Lower lobe of right lung (tissue), 2 donors: ENCODE measurements at regions not wholly inside any gene's neighbourhood (a gene's known extent, or its start where the extent isn't known, plus 50 kb on each side); places are given as distances from the start of the nearest gene placed in this dataset.

Experiments used
- ATAC-seq, 2 donors: fragments of 200-7000 bp; cut with Tn5 transposase; one replicate each; pipeline ENCODE4 v1.9.1; 2020 to 2022; ENCODE audit warnings: mild to moderate bottlenecking in 2 of 2, moderate library complexity in 2 of 2
- DNase-seq: peaks from one replicate; pipeline ENCODE4 v3.0.0-alpha.2; 2020
- H3K27ac ChIP-seq: fragments of 200-600 bp; one replicate; pipeline ENCODE4 v1.8.0; 2022
- H3K27me3 ChIP-seq: fragments of 200-600 bp; one replicate; pipeline ENCODE4 v1.8.0; 2022; ENCODE audit warnings: low read depth
- H3K36me3 ChIP-seq: fragments of 200-600 bp; one replicate; pipeline ENCODE4 v1.8.0; 2022; ENCODE audit warnings: mild to moderate bottlenecking
- H3K4me1 ChIP-seq: fragments of 200-600 bp; one replicate; pipeline ENCODE4 v1.8.0; 2022
- H3K4me3 ChIP-seq: fragments of 200-600 bp; one replicate; pipeline ENCODE4 v1.8.0; 2022; ENCODE audit warnings: mild to moderate bottlenecking
- H3K9me3 ChIP-seq: fragments of 200-600 bp; one replicate; pipeline ENCODE4 v1.8.0; 2022
- intact Hi-C: fragments of 100-400 bp; cut with DNase I; formaldehyde crosslinking; loops from one replicate; pipeline ENCODE4 v1.11.0; 2022
- TF ChIP-seq, protein P1 (sequence below): fragments of 200-600 bp; IDR thresholded peaks from one replicate; pipeline ENCODE4 v1.8.0; 2022; ENCODE audit warnings: antibody characterized with exemption, mild to moderate bottlenecking
- donor health status: DM: no; HTN: yes; CAD: no; lungs with severe emphysema.

DNA sequence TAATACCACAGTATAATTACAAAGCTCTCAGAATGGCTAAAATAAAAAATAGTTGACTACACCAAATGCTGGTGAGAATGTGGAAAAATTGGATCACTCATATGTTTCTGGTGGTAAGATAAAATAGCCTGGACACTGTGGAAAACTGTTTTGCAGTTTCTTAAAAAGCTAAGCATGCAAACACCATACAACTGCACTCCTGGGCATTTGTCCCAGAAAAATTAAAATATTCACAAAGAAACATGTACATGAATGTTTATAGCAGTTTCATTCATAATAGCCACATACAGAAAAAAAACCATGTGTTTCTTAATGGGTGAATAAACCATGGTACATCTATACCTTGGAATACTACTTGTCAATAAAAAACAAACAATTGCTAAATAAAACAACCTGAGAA is 172.9 kb downstream of the AHR start:
- H3K4me3 ChIP-seq, result no peak overlapping the region
- H3K9me3 ChIP-seq, result no peaks in the 10 kb centered on the region
- H3K27me3 ChIP-seq, result no peaks in the 10 kb centered on the region
- no peak overlapping the region for H3K27ac ChIP-seq
- intact Hi-C loops, result no loop called here
- H3K4me1 ChIP-seq, result no peaks in the 10 kb centered on the region
- ATAC-seq (no peak), DNase-seq (no peak)
- TF ChIP-seq, protein P1, sequence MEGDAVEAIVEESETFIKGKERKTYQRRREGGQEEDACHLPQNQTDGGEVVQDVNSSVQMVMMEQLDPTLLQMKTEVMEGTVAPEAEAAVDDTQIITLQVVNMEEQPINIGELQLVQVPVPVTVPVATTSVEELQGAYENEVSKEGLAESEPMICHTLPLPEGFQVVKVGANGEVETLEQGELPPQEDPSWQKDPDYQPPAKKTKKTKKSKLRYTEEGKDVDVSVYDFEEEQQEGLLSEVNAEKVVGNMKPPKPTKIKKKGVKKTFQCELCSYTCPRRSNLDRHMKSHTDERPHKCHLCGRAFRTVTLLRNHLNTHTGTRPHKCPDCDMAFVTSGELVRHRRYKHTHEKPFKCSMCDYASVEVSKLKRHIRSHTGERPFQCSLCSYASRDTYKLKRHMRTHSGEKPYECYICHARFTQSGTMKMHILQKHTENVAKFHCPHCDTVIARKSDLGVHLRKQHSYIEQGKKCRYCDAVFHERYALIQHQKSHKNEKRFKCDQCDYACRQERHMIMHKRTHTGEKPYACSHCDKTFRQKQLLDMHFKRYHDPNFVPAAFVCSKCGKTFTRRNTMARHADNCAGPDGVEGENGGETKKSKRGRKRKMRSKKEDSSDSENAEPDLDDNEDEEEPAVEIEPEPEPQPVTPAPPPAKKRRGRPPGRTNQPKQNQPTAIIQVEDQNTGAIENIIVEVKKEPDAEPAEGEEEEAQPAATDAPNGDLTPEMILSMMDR, result no peak
- H3K36me3 ChIP-seq, result no peaks in the 10 kb centered on the region

- Histone ChIP-seq H3K36me3 (no peaks in the 10 kb centered on the region), H3K4me3 (no peak overlapping the region), H3K27ac (no peak overlapping the region), H3K4me1 (no peaks in the 10 kb centered on the region), H3K9me3 (no peaks in the 10 kb centered on the region), H3K27me3 (no peaks in the 10 kb centered on the region)
- no peak for ATAC-seq
- no peak for DNase-seq
- intact Hi-C loops, result no loop called here
- TF ChIP-seq, protein P1, result no peak
These were observed 174.1 kb downstream of the AHR start for GRCh38 chr7:17472518-17472917.

DNA sequence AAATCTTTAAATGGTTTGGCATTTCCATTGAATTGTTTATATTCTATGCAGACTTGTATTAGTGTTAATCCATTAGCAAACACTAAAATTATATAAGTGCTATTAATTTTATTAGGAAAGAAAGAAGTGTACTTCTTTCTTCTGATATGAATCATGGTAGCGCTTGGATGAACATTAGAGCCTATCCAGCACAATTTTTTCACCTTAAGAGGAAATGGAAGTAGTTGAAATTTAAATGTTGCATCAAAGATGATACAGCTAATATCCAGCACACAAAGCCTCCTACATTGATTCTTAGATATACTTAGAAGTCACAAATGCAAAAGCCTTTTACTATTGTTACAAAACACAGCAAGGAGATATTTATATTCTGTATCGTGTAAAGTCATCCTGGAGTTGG is 174.5 kb downstream of the AHR start:
- H3K27me3 ChIP-seq, result no peaks in the 10 kb centered on the region
- H3K9me3 ChIP-seq, result no peaks in the 10 kb centered on the region
- no peak overlapping the region for H3K27ac ChIP-seq
- ATAC-seq (no peak), DNase-seq (no peak)
- TF ChIP-seq, protein P1, result no peak
- intact Hi-C loops, result no loop called here
- H3K4me3 ChIP-seq, result no peak overlapping the region
- no peaks in the 10 kb centered on the region for H3K36me3 ChIP-seq
- no peaks in the 10 kb centered on the region for H3K4me1 ChIP-seq

DNA sequence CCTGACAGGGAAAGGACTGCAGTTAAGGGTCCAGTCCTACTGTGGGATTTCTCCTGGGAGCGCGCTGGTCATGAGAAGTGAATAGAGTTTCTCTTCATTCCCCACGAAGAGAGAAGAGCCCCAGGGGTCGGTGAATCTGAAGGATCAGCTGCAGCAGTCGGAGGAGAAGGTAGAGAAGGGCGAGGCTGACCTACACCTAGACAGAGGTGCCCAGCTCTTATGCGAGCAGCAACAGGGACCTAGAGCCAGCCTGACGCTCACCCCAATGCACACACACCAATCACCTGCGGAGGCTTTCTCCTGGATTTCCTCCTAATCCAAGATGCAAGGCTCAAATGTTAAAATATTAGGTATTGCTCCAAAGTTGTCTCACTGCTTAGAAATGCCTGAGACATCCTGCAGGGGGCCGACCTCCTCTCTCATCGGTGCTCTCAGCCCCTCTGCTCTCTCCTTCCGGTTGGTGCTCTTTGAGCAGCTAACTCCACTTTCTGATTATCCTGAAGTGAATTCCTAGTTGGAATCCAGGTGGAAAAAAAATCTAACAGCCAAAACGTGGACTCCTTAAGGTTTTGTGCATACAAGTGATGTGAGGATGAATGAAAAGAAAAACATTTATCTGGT is 176.4 kb downstream of the AHR start:
- intact Hi-C loops, result no loop called here
- DNase-seq (no peak), ATAC-seq (no peak)
- H3K4me3 ChIP-seq, result no peak overlapping the region
- H3K27ac ChIP-seq, result no peak overlapping the region
- H3K4me1 ChIP-seq, result no peaks in the 10 kb centered on the region
- no peaks in the 10 kb centered on the region for H3K9me3 ChIP-seq
- H3K36me3 ChIP-seq, result no peaks in the 10 kb centered on the region
- H3K27me3 ChIP-seq, result no peaks in the 10 kb centered on the region
- TF ChIP-seq, protein P1, result no peak

- Histone ChIP-seq H3K4me3 (no peak overlapping the region), H3K27me3 (no peaks in the 10 kb centered on the region), H3K4me1 (no peaks in the 10 kb centered on the region), H3K27ac (no peak overlapping the region), H3K36me3 (no peaks in the 10 kb centered on the region), H3K9me3 (no peaks in the 10 kb centered on the region)
- DNase-seq (no peak), ATAC-seq (no peak)
- TF ChIP-seq, protein P1, result no peak
- intact Hi-C loops, result no loop called here
These were observed 178.7 kb downstream of the AHR start for GRCh38 chr7:17477182-17477581.
